Activated T-helper 1 cell treated with anti-CD3 and anti-CD28 coated beads, Interleukin-12 subunit alpha, Interleukin-12 subunit beta, Interleukin-2, Interleukin-4 antibody, amounts not matched to agents 30 ng/mL and 10 ng/mL and 1 ng/mL, durations not matched to agents 14 hours and 24 hours and 36 hours (primary cell): ENCODE measurements at regions not wholly inside any gene's neighbourhood (a gene's known extent, or its start where the extent isn't known, plus 50 kb on each side); places are given as distances from the start of the nearest gene placed in this dataset.

Experiments used
- DNase-seq: peaks from one replicate; pipeline ENCODE4 v3.0.0; 2021; ENCODE audit warnings: low spot score
- H3K27ac Mint-ChIP-seq: one replicate; pipeline ENCODE4 v1.8.0; 2021; ENCODE audit warnings: mild to moderate bottlenecking, mixed read lengths
- H3K27me3 Mint-ChIP-seq: one replicate; pipeline ENCODE4 v1.8.0; 2022; ENCODE audit warnings: mild to moderate bottlenecking, moderate library complexity, mixed read lengths; ENCODE audit not compliant: insufficient read depth
- H3K36me3 Mint-ChIP-seq: one replicate; pipeline ENCODE4 v1.8.0; 2021; ENCODE audit warnings: low read depth, mixed read lengths
- H3K4me1 Mint-ChIP-seq: one replicate; pipeline ENCODE4 v1.8.0; 2021; ENCODE audit warnings: low read depth, mixed read lengths
- H3K4me3 Mint-ChIP-seq: one replicate; pipeline ENCODE4 v1.8.0; 2021; ENCODE audit warnings: mild to moderate bottlenecking, moderate library complexity, mixed read lengths
- H3K9me3 Mint-ChIP-seq: one replicate; pipeline ENCODE4 v1.8.0; 2021; ENCODE audit warnings: mixed read lengths
- intact Hi-C: fragments of 100-400 bp; cut with micrococcal nuclease; formaldehyde crosslinking; loops from one replicate; pipeline ENCODE4 v1.15.1; 2024

DNA sequence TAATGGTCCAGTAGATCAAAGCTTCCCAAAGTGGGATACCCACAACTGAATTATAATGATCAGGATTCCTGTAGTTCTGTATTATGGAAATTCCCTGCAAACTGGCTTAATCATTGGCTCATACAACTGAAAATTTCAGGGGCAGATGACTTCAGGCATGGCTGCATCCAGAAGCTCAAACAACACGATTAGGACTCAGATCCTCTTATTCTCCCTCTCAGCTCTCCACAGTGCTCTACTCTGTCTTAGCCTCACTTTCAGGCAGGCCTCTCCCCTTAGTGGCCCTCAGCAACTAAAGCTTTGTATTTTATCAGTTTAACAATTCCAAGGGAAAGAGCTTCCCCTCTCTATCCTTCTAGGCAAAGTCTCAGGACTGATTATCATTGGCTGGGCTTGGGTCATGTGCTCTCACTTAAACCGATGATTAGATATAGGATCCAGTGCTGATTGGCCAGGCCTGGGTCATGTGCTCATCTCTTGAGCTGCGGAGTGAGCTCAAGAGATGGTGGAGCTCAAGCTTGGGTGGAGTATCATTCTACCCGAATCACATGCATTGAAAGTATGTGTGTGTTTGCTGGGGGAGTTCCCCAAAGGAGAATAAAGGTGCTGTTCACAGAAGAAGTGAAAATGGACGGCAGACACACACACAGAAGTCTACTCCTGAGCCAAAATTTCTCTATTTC, 57.9 kb upstream of the RUNX3 start:
- Mint-ChIP-seq H3K27ac (no peak overlapping the region), H3K4me1 (peaks cover 97% of the 10 kb centered on the region), H3K36me3 (peaks cover 4% of the 10 kb centered on the region), H3K4me3 (no peak overlapping the region), H3K27me3 (no peaks in the 10 kb centered on the region), H3K9me3 (no peaks in the 10 kb centered on the region)
- no peak for DNase-seq
- intact Hi-C loops, result loop anchor here (1.0 kb wide), 1 partner anchor 8 kb away; no protein-coding TSS in a partner anchor

DNA sequence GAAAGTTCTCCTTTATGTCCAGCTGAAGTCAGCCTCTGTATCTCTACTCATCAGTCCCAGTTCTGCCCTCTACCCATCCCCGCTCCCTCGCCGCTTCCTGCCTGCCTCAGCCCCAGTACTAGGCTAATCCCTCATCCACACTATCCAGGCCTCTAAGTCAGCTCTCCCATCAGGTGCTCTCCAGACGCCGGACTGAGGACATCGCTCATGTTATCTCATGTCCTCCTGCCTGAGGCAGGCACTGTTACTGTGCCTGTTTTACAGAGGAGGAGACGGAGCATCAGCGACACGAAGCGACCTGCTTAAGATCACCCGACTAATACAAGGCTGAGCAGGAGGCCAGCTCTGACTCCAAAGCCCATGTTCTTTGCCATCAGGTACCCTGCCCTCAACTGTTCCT, 57.3 kb upstream of the RUNX3 start:
- Mint-ChIP-seq H3K27ac (no peak overlapping the region), H3K4me1 (peaks cover 96% of the 10 kb centered on the region), H3K36me3 (peaks cover 4% of the 10 kb centered on the region), H3K4me3 (no peak overlapping the region), H3K27me3 (no peaks in the 10 kb centered on the region), H3K9me3 (no peaks in the 10 kb centered on the region)
- DNase-seq, result no peak
- intact Hi-C loops, result no loop called here

- no peak overlapping the region for H3K27ac Mint-ChIP-seq
These were observed 56.4 kb upstream of the RUNX3 start for GRCh38 chr1:24986372-24986965.

GRCh38 chr1:24985737-24986136, 55.7 kb upstream of the RUNX3 start:
- no peaks in the 10 kb centered on the region for H3K27me3 Mint-ChIP-seq
- peak overlapping the region; percentile 32 for H3K27ac Mint-ChIP-seq
- no peak overlapping the region for H3K4me3 Mint-ChIP-seq
- H3K4me1 Mint-ChIP-seq, result peaks cover 94% of the 10 kb centered on the region
- DNase-seq, result no peak
- intact Hi-C loops, result loop anchor here (1.0 to 2.0 kb wide), 2 partner anchors 17 to 38 kb away; no protein-coding TSS in a partner anchor
- peaks cover 4% of the 10 kb centered on the region for H3K36me3 Mint-ChIP-seq
- H3K9me3 Mint-ChIP-seq, result no peaks in the 10 kb centered on the region

More at GRCh38 chr1:24986372-24986965, 56.4 kb upstream of the RUNX3 start:
- no peak for DNase-seq
- H3K36me3 Mint-ChIP-seq, result peaks cover 4% of the 10 kb centered on the region
- intact Hi-C loops, result loop anchor here (1.0 kb wide), 1 partner anchor 37 kb away; no protein-coding TSS in a partner anchor
- H3K9me3 Mint-ChIP-seq, result no peaks in the 10 kb centered on the region
- peaks cover 95% of the 10 kb centered on the region for H3K4me1 Mint-ChIP-seq
- H3K27me3 Mint-ChIP-seq, result no peaks in the 10 kb centered on the region
- no peak overlapping the region for H3K4me3 Mint-ChIP-seq

- H3K27ac Mint-ChIP-seq, result peak overlapping the region; percentile 62
- H3K9me3 Mint-ChIP-seq, result no peaks in the 10 kb centered on the region
- intact Hi-C loops, result loop anchor here (2.0 kb wide), 1 partner anchor 18 kb away; no protein-coding TSS in a partner anchor
- H3K27me3 Mint-ChIP-seq, result no peaks in the 10 kb centered on the region
- peaks cover 94% of the 10 kb centered on the region for H3K4me1 Mint-ChIP-seq
- peaks cover 4% of the 10 kb centered on the region for H3K36me3 Mint-ChIP-seq
- peak overlapping the region; percentile 62 for H3K4me3 Mint-ChIP-seq
- no peak for DNase-seq
These were observed 54.9 kb upstream of the RUNX3 start for GRCh38 chr1:24984800-24985522.

- intact Hi-C loops, result loop anchor here (2.0 kb wide), 1 partner anchor 19 kb away; no protein-coding TSS in a partner anchor
- Mint-ChIP-seq H3K27ac (peak overlapping the region; percentile 52), H3K4me3 (peak overlapping the region; percentile 15)
These were observed 54.2 kb upstream of the RUNX3 start for GRCh38 chr1:24984300-24984699.

DNA sequence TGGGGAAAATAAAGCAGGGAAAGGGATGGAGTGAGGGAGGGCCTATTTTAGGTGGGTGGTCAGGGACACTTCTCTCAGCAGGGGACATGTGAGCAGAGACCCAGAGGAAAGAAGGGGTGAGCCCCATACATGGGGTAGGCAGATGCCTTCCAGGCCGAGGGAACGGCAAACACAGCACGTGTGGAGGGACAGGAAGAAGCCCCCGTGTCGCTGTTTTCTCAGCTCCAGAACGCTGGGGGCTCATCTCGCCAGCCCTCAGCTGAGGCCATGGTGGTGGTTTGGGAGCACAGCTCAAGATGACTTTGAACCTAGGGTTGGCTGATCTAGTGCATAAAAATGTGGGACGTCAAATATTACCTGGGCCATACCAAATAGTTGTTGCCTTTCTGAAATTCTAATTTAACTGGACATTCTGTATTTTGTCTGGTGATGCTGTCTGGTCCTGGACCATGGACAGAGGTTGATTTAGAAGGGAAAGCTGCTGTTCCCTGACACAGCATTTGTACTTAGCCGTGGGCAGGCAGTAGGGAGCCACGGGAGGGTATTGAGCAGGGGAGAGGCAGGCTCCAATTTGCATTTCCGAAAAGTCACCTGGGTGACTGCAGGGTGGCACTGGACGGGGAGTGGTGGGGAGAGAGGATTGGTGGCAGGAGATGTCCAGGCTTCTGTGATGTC, 53.1 kb upstream of the RUNX3 start:
- H3K9me3 Mint-ChIP-seq, result peaks cover 1% of the 10 kb centered on the region
- H3K4me3 Mint-ChIP-seq, result peak overlapping the region; percentile 12
- H3K27ac Mint-ChIP-seq, result peak overlapping the region; percentile 62
- intact Hi-C loops, result no loop called here
- no peaks in the 10 kb centered on the region for H3K27me3 Mint-ChIP-seq
- peaks cover 95% of the 10 kb centered on the region for H3K4me1 Mint-ChIP-seq
- no peak for DNase-seq
- peaks cover 3% of the 10 kb centered on the region for H3K36me3 Mint-ChIP-seq

More at GRCh38 chr1:24984300-24984699, 54.2 kb upstream of the RUNX3 start:
- peaks cover 4% of the 10 kb centered on the region for H3K36me3 Mint-ChIP-seq
- H3K9me3 Mint-ChIP-seq, result no peaks in the 10 kb centered on the region
- no peaks in the 10 kb centered on the region for H3K27me3 Mint-ChIP-seq
- no peak for DNase-seq
- peaks cover 95% of the 10 kb centered on the region for H3K4me1 Mint-ChIP-seq

DNA sequence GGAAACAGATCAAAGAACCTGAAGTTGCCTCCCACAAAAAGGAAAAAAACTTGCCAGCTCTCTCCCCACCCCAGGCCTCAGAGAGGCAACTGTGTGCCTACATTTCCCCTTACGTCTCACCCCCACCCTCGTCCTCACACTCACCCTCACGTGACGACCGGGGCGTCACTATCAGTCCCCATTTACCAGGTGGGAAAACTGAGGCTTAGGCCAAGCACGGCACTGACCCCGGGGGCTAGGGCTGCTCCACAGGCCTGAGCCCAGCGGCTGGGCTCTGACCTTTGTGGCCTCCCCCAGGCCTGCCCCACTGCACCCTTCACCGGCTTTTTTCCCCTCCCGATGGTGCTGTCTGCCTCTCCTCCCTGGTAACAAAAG, 51.5 kb upstream of the RUNX3 start:
- intact Hi-C loops, result loop anchor here (2.0 kb wide), 1 partner anchor 15 kb away; no protein-coding TSS in a partner anchor
- Mint-ChIP-seq H3K4me1 (peaks cover 91% of the 10 kb centered on the region), H3K9me3 (peaks cover 10% of the 10 kb centered on the region), H3K4me3 (peak overlapping the region; percentile 52), H3K27ac (peak overlapping the region; percentile 84), H3K27me3 (no peaks in the 10 kb centered on the region), H3K36me3 (peaks cover 10% of the 10 kb centered on the region)
- no peak for DNase-seq

DNA sequence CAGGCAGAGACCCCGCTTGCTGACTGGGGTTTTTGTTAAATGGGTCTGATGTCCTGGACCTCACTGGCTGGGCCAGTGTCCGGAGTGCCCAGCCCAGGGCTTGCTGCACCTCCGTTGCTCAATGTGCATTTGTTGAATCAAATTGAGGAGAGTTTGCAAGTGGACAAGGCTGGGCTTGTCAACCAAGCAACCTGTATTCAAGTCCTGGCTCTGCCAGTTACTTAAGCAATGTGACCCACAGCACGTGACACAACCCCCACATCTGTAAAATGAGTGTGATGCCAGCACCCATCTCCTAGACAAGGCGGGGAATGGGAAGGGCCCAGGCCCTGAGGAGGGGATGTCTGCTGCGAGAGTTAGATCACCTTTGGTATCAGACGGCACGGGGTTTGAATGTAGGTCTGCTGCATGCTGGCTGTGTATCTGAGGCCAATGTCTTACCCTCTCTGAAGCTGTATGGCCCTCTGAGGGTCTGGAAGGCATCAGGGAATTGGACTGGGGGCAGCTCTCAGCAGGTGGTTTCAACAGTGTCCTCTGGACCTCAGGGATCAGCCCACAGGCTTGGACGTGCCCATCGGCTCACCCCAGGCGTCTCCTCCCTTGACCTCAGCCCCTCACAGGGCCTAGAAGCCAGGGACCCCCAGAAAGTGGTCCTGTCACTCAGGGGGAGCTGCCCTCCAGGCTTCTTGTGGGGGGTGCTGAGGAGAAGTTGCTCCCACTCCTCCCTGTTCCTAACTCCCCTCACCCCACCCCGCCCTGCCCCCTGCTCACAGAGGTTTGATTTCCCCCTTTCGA, 51.0 kb upstream of the RUNX3 start:
- H3K4me1 Mint-ChIP-seq, result peaks cover 87% of the 10 kb centered on the region
- H3K4me3 Mint-ChIP-seq, result no peak overlapping the region
- no peaks in the 10 kb centered on the region for H3K27me3 Mint-ChIP-seq
- no peak for DNase-seq
- peak overlapping the region; percentile 84 for H3K27ac Mint-ChIP-seq
- intact Hi-C loops, result loop anchor here (1.0 to 2.0 kb wide), 2 partner anchors 7 to 14 kb away; no protein-coding TSS in a partner anchor
- H3K36me3 Mint-ChIP-seq, result peaks cover 14% of the 10 kb centered on the region
- H3K9me3 Mint-ChIP-seq, result peaks cover 16% of the 10 kb centered on the region
